HG02798 (cell line): ENCODE measurements at regions not wholly inside any gene's neighbourhood (a gene's known extent, or its start where the extent isn't known, plus 50 kb on each side); places are given as distances from the start of the nearest gene placed in this dataset.
"Not testable (repeated sequence)": the region's sequence is repeated elsewhere in the genome, so short reads cannot be mapped to it uniquely, and the experiment has no call there.

Experiments used
- ATAC-seq: cut with Tn5 transposase; IDR thresholded peaks from one replicate; pipeline ENCODE4 v1.9.1; 2021; ENCODE audit warnings: mild to moderate bottlenecking; ENCODE audit not compliant: unreplicated experiment, poor library complexity

GRCh38 chr10:84626397-84627087 lies 298.2 kb downstream of the CCSER2 start:
- no peak for ATAC-seq

GRCh38 chr10:84632866-84633265 lies 304.5 kb downstream of the CCSER2 start:
- no peak for ATAC-seq

- no peak for ATAC-seq
Measured at GRCh38 chr10:84634636-84635035, 306.2 kb downstream of the CCSER2 start.

- not testable (repeated sequence) for ATAC-seq
Measured at GRCh38 chr10:84650628-84651027, 322.2 kb downstream of the CCSER2 start.

GRCh38 chr10:84654671-84655070 lies 326.3 kb downstream of the CCSER2 start:
- peak; percentile 68 for ATAC-seq

- ATAC-seq: no peak
Measured at GRCh38 chr10:84659027-84659426, 330.6 kb downstream of the CCSER2 start.

GRCh38 chr10:84659497-84660439 lies 331.4 kb downstream of the CCSER2 start:
- ATAC-seq: no peak

- no peak for ATAC-seq
Measured at GRCh38 chr10:84660450-84661159, 332.2 kb downstream of the CCSER2 start.

GRCh38 chr10:84665211-84665610 lies 336.8 kb downstream of the CCSER2 start:
- ATAC-seq: no peak

- peak; percentile 76 for ATAC-seq
Measured at GRCh38 chr10:84665883-84666463, 337.6 kb downstream of the CCSER2 start.

- no peak for ATAC-seq
Measured at GRCh38 chr10:84668186-84668763, 339.9 kb downstream of the CCSER2 start.

GRCh38 chr10:84675060-84675459 lies 346.7 kb downstream of the CCSER2 start:
- no peak for ATAC-seq

- ATAC-seq: no peak
Measured at GRCh38 chr10:84676536-84676935, 348.1 kb downstream of the CCSER2 start.

- ATAC-seq: no peak
Measured at GRCh38 chr10:84681781-84682180, 353.4 kb downstream of the CCSER2 start.

GRCh38 chr10:84683550-84683949 lies 355.2 kb downstream of the CCSER2 start:
- no peak for ATAC-seq

- ATAC-seq: no peak
Measured at GRCh38 chr10:84683980-84684740, 355.8 kb downstream of the CCSER2 start.

GRCh38 chr10:84685047-84685660 lies 356.8 kb downstream of the CCSER2 start:
- no peak for ATAC-seq

- no peak for ATAC-seq
Measured at GRCh38 chr10:84693006-84693405, 364.6 kb downstream of the CCSER2 start.

GRCh38 chr10:84695902-84696301 lies 367.5 kb downstream of the CCSER2 start:
- no peak for ATAC-seq
